Stimulated activated naive B cell treated with anti-CD40 and anti-IgM and Interleukin-4, amounts not matched to agents 10 μg/mL and 1 μg/mL and 100 μg/mL, for 72 hours (primary cell): ENCODE measurements at regions not wholly inside any gene's neighbourhood (a gene's known extent, or its start where the extent isn't known, plus 50 kb on each side); places are given as distances from the start of the nearest gene placed in this dataset.

Source experiments
- ATAC-seq, 2 donors: fragments of 150-1000 bp; cut with Tn5 transposase; replicated peaks; 2 replicates each; pipeline ENCODE4 v1.10.0; 2021; ENCODE audit warnings: moderate library complexity in 1 of 2
- DNase-seq: peaks from one replicate; pipeline ENCODE4 v3.0.0; 2021
- H3K27ac Mint-ChIP-seq: one replicate; pipeline ENCODE4 v1.8.0; 2022; ENCODE audit warnings: mild to moderate bottlenecking, mixed read lengths
- H3K27me3 Mint-ChIP-seq, 2 donors: one replicate each; pipeline ENCODE4 v1.8.0; 2022; ENCODE audit warnings: mixed read lengths in 2 of 2
- H3K36me3 Mint-ChIP-seq, 2 donors: one replicate each; pipeline ENCODE4 v1.8.0; 2022; ENCODE audit warnings: mixed read lengths in 2 of 2, mild to moderate bottlenecking in 1 of 2
- H3K4me1 Mint-ChIP-seq, 2 donors: one replicate each; pipeline ENCODE4 v1.8.0; 2022; ENCODE audit warnings: mixed read lengths in 2 of 2, mild to moderate bottlenecking in 1 of 2
- H3K4me3 Mint-ChIP-seq, 2 donors: one replicate each; pipeline ENCODE4 v1.8.0; 2022; ENCODE audit warnings: mild to moderate bottlenecking in 2 of 2, mixed read lengths in 2 of 2, moderate library complexity in 1 of 2
- H3K9me3 Mint-ChIP-seq, 2 donors: one replicate each; pipeline ENCODE4 v1.8.0; 2022; ENCODE audit warnings: mixed read lengths in 2 of 2, mild to moderate bottlenecking in 1 of 2

DNA sequence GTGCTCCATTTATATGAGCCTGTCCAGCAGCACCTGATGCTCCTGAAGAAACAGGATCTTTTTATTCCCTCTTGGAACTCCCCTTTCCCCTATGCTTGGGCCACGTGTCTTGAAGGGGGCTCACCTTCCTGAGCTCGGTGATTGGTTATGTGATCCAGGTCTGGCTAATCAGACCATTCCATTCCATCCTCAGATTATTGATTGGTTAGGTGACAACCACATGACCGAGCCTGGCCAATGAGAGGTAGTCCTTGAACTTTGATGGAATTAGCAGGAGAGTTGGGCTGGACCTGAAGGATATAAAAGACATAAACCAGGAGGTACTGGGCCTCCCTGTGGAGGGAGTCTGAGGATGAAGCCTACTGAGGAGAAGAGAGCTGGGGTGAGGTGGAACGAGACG lies 216.6 kb upstream of the LHX5 start:
- Mint-ChIP-seq H3K27me3 (peaks cover 4 to 15% of the 10 kb centered on the region in 2 donors), H3K27ac (no peak overlapping the region), H3K36me3 (no peaks in the 10 kb centered on the region), H3K9me3 (peaks cover 0 to 2% of the 10 kb centered on the region in 2 donors), H3K4me1 (no peaks in the 10 kb centered on the region), H3K4me3 (no peak overlapping the region)
- DNase-seq (no peak), ATAC-seq (no peak)

DNA sequence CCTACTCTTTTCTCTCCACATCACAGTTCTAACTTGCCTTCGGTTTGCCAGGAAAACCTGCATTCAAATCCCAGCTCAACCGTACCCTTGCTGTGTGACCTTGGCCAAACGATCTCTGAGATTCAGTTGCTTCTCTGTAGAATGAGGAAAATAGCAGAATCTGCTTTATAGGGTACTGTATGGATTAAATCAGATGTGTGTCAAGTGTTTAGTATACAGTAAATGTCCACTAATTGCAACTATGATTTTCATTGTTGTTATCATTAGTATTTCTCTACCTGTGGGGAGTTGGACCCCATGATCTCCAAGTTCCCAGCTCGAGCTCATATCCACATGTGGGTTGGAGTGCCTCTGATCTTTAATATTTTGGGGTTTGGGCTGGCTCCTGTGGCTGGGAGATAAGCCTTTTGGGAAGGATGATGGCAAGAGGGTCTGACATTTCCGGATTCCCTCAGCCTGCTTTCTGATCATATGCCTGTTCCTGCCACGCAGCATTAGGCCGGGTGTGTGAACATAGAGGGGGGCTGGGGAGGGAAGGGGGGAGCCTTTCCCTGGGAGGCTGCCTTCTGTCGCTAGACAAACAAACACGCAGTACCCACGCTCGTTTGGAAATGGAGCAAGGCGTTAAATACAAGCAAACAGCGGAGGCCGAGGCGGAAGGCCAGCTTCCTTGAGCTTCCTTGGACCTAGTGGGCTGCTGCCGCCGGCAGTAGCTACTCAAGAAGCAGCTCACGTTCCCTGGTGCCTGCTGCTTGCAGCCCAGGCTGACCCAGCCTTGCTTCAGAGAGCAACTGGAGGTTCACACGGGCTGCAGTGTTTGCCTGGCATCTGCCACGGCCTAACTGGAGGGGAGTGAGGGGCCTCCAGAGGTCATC lies 213.5 kb upstream of the LHX5 start:
- H3K9me3 Mint-ChIP-seq = peaks cover under 1 to 5% of the 10 kb centered on the region in 2 donors
- ATAC-seq (no peak), DNase-seq (no peak)
- no peak overlapping the region for H3K4me3 Mint-ChIP-seq
- H3K27me3 Mint-ChIP-seq = peaks cover 12 to 14% of the 10 kb centered on the region in 2 donors
- no peak overlapping the region for H3K27ac Mint-ChIP-seq
- no peaks in the 10 kb centered on the region for H3K36me3 Mint-ChIP-seq
- no peaks in the 10 kb centered on the region for H3K4me1 Mint-ChIP-seq

DNA sequence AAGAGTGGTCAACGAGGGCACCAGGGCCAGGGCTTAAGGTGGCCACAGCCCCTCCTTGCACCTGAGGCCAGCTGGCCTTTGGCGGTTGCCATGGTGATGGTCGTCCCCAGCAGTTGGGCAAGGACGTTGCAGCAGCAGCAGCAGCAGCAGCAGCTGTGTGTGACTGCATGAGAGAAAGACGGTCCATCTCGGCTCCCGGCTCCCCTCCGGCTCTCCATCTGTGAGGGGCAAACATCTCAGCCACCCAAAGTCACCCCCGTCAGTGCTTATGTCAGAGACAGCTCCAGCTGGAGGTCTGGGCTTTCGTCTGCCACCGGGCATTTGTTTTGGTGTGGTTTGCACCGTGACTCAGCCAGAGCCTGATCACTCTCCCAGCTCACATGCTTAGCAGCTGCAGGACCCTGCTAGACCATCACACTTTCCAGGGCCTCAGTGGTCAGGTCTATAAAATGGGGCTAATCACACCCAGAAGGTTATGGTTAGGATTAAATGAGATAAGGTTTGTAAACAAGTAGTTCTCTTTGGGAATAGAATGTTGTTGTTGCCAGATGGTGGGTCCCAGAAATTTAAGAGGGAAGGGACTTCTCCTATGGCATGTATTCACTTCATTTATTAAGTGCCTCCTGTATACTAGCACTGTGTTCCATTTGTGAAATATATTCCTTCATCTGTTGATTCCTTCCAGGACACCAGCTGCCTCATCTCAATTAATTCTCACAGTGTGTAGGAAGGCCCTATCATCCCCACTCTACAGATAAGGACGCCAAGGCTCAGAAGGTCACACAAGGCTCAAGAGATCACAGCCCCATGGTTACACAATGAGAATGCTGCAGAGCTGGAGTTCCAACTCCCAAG lies 212.6 kb upstream of the LHX5 start:
- Mint-ChIP-seq H3K36me3 (no peaks in the 10 kb centered on the region), H3K4me3 (no peak overlapping the region), H3K27ac (no peak overlapping the region), H3K27me3 (peaks cover 12 to 14% of the 10 kb centered on the region in 2 donors), H3K4me1 (no peaks in the 10 kb centered on the region), H3K9me3 (peaks cover 0 to 5% of the 10 kb centered on the region in 2 donors)
- no peak for ATAC-seq
- DNase-seq = no peak

DNA sequence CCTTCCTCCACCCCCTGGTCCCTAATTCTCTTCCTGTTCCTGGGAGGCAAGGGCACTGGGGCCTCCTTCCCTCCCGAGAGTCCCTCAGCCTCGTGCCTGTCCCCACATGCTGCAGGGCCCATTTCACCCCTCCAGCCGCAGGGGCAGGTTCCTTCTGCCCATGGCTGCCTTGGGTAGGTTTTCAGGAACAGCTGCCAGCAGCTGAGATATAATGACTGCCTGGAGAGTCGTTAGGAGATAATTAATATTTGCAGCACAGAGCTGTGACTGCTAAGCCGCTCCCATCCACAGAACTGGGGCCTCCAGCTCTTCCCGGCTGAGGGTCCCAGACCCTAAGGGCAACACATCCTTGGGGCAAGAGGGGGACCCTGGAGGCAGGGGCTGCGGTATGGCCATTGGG lies 211.9 kb upstream of the LHX5 start:
- ATAC-seq (no peak), DNase-seq (no peak)
- peaks cover 10 to 12% of the 10 kb centered on the region in 2 donors for H3K27me3 Mint-ChIP-seq
- H3K9me3 Mint-ChIP-seq = peaks cover 0 to 5% of the 10 kb centered on the region in 2 donors
- H3K4me3 Mint-ChIP-seq = no peak overlapping the region
- H3K36me3 Mint-ChIP-seq = no peaks in the 10 kb centered on the region
- H3K27ac Mint-ChIP-seq = peak overlapping the region; percentile 78
- H3K4me1 Mint-ChIP-seq = no peaks in the 10 kb centered on the region

DNA sequence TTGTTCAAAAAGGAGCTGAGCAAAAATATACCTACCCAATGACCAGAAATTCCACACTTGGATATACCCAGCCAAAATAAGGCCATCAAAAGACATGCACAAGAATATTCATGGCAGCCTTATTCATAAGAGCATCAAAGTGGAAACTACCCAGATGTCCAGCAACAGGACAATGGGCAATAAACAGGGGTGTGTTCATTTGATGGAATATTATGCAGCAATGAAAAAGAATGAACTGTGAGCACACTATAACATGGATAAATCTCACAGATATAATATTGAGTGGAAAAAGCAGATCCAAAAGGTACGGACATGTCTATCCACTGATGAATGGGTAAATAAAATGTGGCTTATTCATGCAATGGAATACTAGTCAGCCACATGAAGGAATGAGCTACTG lies 209.2 kb upstream of the LHX5 start:
- H3K36me3 Mint-ChIP-seq = no peaks in the 10 kb centered on the region
- no peaks in the 10 kb centered on the region for H3K4me1 Mint-ChIP-seq
- H3K4me3 Mint-ChIP-seq = no peak overlapping the region
- peaks cover 0 to 5% of the 10 kb centered on the region in 2 donors for H3K9me3 Mint-ChIP-seq
- no peak for ATAC-seq
- no peak overlapping the region for H3K27ac Mint-ChIP-seq
- DNase-seq = no peak
- peaks cover 15 to 17% of the 10 kb centered on the region in 2 donors for H3K27me3 Mint-ChIP-seq

- H3K27me3 Mint-ChIP-seq = peaks cover 13 to 31% of the 10 kb centered on the region in 2 donors
- H3K4me3 Mint-ChIP-seq = no peak overlapping the region
- ATAC-seq = no peak
These were observed 206.8 kb upstream of the LHX5 start for GRCh38 chr12:113678223-113679119.

DNA sequence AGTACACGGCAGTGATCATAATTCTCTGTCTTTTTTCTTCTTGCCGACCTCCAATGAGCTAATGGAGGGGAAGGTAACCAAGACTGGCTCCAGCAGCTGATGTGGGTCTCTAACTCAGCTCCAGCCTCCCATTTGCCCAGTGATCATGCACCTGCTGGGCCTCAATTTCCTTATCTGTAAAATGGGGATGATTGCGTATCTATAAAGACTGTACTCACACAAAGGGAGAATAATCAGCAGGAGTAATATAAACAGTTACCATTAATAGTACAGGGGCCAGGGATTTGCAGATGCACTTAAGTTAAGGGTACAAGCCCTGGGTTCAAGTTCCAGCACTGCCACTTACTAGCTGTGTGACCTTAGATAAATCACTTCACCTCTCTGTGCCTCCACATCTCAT lies 204.9 kb upstream of the LHX5 start:
- DNase-seq (no peak), ATAC-seq (no peak)
- no peaks in the 10 kb centered on the region for H3K4me1 Mint-ChIP-seq
- no peak overlapping the region for H3K4me3 Mint-ChIP-seq
- H3K27me3 Mint-ChIP-seq = peaks cover 13 to 26% of the 10 kb centered on the region in 2 donors
- H3K27ac Mint-ChIP-seq = no peak overlapping the region
- peaks cover 0 to 5% of the 10 kb centered on the region in 2 donors for H3K9me3 Mint-ChIP-seq
- H3K36me3 Mint-ChIP-seq = no peaks in the 10 kb centered on the region

More at GRCh38 chr12:113678223-113679119, 206.8 kb upstream of the LHX5 start:
- Mint-ChIP-seq H3K4me1 (no peaks in the 10 kb centered on the region), H3K9me3 (peaks cover 0 to 5% of the 10 kb centered on the region in 2 donors), H3K36me3 (no peaks in the 10 kb centered on the region), H3K27ac (no peak overlapping the region)
- DNase-seq = no peak

DNA sequence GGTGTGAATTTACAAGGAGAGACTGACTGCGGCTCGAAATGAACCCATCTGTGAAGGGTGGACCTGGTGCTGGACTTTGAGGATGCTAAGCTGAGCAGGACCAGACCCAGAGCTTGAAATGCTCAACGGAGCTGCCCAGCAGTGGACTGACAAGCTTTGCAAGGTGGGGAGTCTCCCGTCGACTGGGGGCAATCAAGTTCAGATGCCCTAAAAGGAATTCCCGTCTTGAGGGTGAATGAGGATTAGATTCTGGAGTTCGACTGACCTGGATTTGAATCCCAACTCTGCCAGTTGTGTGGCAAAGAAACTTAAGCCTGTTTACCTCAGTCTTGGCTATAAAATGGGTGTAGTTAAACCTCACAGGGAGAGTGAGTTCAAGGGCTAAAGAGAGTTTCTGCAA lies 204.4 kb upstream of the LHX5 start:
- no peak overlapping the region for H3K4me3 Mint-ChIP-seq
- H3K36me3 Mint-ChIP-seq = no peaks in the 10 kb centered on the region
- H3K27me3 Mint-ChIP-seq = peaks cover 14 to 30% of the 10 kb centered on the region in 2 donors
- H3K4me1 Mint-ChIP-seq = no peaks in the 10 kb centered on the region
- peaks cover 0 to 4% of the 10 kb centered on the region in 2 donors for H3K9me3 Mint-ChIP-seq
- no peak overlapping the region for H3K27ac Mint-ChIP-seq
- ATAC-seq (no peak), DNase-seq (no peak)

DNA sequence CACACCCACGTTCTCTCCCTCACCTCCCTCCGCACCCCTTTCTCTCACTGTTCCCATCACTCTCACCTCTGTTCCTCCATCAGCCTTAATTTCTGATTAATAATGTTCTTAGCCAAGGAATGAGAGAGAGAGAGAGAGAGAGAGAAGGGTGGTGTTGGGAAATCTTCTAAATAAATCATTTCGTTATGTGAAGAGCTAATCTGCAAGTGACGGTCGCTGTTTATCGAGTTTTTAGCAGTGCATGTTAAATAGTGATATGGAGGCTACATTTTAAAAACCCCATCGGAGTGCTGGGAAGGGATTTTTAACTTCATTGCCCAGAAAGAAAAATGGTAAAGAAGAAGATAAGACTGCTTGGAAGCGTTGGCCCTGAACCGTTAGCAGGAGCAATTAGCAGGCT lies 203.3 kb upstream of the LHX5 start:
- H3K4me3 Mint-ChIP-seq = no peak overlapping the region
- H3K4me1 Mint-ChIP-seq = peaks cover 0 to 1% of the 10 kb centered on the region in 2 donors
- ATAC-seq (no peak), DNase-seq (no peak)
- H3K27me3 Mint-ChIP-seq = peaks cover 22 to 34% of the 10 kb centered on the region in 2 donors
- H3K9me3 Mint-ChIP-seq = no peaks in the 10 kb centered on the region
- H3K36me3 Mint-ChIP-seq = no peaks in the 10 kb centered on the region
- no peak overlapping the region for H3K27ac Mint-ChIP-seq

- no peaks in the 10 kb centered on the region for H3K36me3 Mint-ChIP-seq
- ATAC-seq = no peak
- H3K4me1 Mint-ChIP-seq = peaks cover 0 to 2% of the 10 kb centered on the region in 2 donors
- no peak overlapping the region for H3K27ac Mint-ChIP-seq
- H3K9me3 Mint-ChIP-seq = no peaks in the 10 kb centered on the region
- no peak overlapping the region for H3K4me3 Mint-ChIP-seq
- DNase-seq = no peak
- H3K27me3 Mint-ChIP-seq = peaks cover 27 to 40% of the 10 kb centered on the region in 2 donors
These were observed 202.6 kb upstream of the LHX5 start for GRCh38 chr12:113674302-113674701.

DNA sequence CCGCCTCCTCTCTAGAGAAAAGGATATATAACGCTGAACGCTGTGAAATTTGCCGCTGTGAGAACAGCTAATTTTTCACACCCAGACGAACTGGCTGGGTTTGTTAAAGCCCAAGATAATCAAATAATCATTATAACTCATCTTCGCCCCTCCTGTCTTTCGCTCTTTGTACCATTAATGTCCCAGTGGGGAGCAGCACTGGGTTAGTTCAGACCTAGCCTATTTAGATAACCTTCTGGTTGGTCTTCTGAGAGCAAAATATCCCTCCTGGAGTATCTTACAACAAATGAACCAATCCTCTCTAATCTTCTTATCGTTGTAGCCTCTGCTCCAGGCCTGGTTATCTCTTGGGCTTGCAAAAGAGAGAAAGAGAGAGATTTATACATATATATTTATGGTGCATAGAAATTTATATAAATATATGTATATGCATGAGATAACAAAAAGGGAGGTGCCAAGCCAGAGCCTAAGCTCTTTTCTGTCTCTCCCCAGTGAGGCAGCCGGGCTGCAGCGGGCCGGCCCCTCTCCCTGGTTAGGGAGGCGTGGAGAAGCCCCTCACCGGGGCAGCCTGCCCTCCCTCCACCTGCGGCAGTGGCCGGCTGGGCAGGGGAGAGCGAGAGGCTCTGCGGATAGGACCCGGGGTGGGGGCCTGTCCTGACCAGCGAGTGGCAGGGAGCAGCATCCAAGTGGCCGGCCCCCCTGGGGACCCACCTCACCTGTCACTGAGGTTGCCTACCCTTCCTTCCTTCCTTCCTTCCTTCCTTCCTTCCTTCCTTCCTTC lies 202.0 kb upstream of the LHX5 start:
- ATAC-seq = no peak

DNA sequence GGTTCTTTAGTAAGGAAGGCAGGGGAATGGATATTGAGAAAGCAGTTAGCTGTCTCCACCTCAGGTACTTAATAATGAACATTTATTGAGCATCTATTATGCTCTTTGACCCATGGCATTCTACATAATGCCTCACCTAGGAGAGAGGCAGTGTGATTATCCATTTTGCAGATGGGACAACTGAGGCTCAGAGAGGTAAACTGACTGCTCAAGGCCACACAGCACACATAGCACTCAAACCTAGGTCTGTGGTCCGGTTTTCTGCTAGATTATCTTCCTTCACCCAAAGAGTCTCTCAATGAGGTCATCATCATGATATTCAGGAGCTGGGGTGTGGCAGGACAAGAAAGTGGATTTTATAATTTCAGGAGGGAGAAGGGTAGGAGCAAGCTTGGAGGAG lies 199.1 kb upstream of the LHX5 start:
- Mint-ChIP-seq H3K27me3 (peaks cover 41 to 56% of the 10 kb centered on the region in 2 donors), H3K36me3 (no peaks in the 10 kb centered on the region), H3K4me3 (no peak overlapping the region), H3K4me1 (peaks cover 0 to 2% of the 10 kb centered on the region in 2 donors), H3K27ac (no peak overlapping the region), H3K9me3 (no peaks in the 10 kb centered on the region)
- ATAC-seq (no peak), DNase-seq (no peak)

More for the DNA sequence above, 202.0 kb upstream of the LHX5 start:
- Mint-ChIP-seq H3K27me3 (peaks cover 27 to 40% of the 10 kb centered on the region in 2 donors), H3K36me3 (no peaks in the 10 kb centered on the region), H3K4me1 (peaks cover 0 to 2% of the 10 kb centered on the region in 2 donors), H3K27ac (no peak overlapping the region), H3K9me3 (no peaks in the 10 kb centered on the region), H3K4me3 (no peak overlapping the region)
- no peak for DNase-seq

GRCh38 chr12:113667676-113668356 lies 196.1 kb upstream of the LHX5 start:
- H3K9me3 Mint-ChIP-seq = no peaks in the 10 kb centered on the region
- H3K4me1 Mint-ChIP-seq = peaks cover 0 to 2% of the 10 kb centered on the region in 2 donors
- H3K27ac Mint-ChIP-seq = no peak overlapping the region
- no peaks in the 10 kb centered on the region for H3K36me3 Mint-ChIP-seq
- H3K27me3 Mint-ChIP-seq = peaks cover 48 to 63% of the 10 kb centered on the region in 2 donors
- DNase-seq = no peak
- ATAC-seq = no peak
- no peak overlapping the region for H3K4me3 Mint-ChIP-seq
